Keratinocyte (primary cell): ENCODE measurements at regions not wholly inside any gene's neighbourhood (a gene's known extent, or its start where the extent isn't known, plus 50 kb on each side); places are given as distances from the start of the nearest gene placed in this dataset.

Source experiments
- DNase-seq: peaks from one replicate; pipeline ENCODE4 v3.0.0-alpha.2; 2011; ENCODE audit warnings: low read depth, missing footprints, low spot score
- FAIRE-seq: peaks from 2 replicates; lab custom pipeline; 2011; peaks lifted over from hg19 to GRCh38; lab: Jason Lieb, UNC
- H2AFZ ChIP-seq: 2 replicates; pipeline ENCODE4 v1.6.0; 2012; ENCODE audit warnings: low read length, control low read depth, inconsistent platforms; ENCODE audit not compliant: control insufficient read depth
- H3K27ac ChIP-seq: 2 replicates; pipeline ENCODE4 v1.5.1; 2011; ENCODE audit warnings: low read length; ENCODE audit not compliant: control insufficient read depth, insufficient read depth
- H3K27me3 ChIP-seq: 3 replicates; pipeline ENCODE4 v1.6.0; 2011; ENCODE audit warnings: low read length; ENCODE audit not compliant: control insufficient read depth, insufficient read depth; ENCODE audit errors: extremely low read depth
- H3K36me3 ChIP-seq, 2 experiments: 2 replicates in 1 of 2; 3 replicates in 1 of 2; pipeline ENCODE4 v1.5.1; 2011; ENCODE audit warnings: low read length in 2 of 2, mild to moderate bottlenecking in 1 of 2; ENCODE audit not compliant: control insufficient read depth in 2 of 2, insufficient read depth in 2 of 2; ENCODE audit errors: extremely low read depth in 1 of 2
- H3K4me1 ChIP-seq: 3 replicates; pipeline ENCODE4 v1.5.1; 2011; ENCODE audit warnings: low read length; ENCODE audit not compliant: control insufficient read depth, insufficient read depth; ENCODE audit errors: extremely low read depth
- H3K4me2 ChIP-seq: 3 replicates; pipeline ENCODE4 v1.6.0; 2011; ENCODE audit warnings: low read depth, low read length; ENCODE audit not compliant: control insufficient read depth, insufficient read depth; ENCODE audit errors: extremely low read depth
- H3K4me3 ChIP-seq, 3 experiments: fragments of 200-600 bp in 1 of 3; sonication (generic) in 1 of 3; 2 replicates in 2 of 3; 3 replicates in 1 of 3; pipeline ENCODE4 v1.5.1; 2011 to 2016; ENCODE audit warnings: low read length in 3 of 3, mild to moderate bottlenecking in 3 of 3, control low read depth in 2 of 3, inconsistent platforms in 1 of 3, low read depth in 1 of 3, mixed read lengths in 1 of 3, mixed run types in 1 of 3, moderate library complexity in 1 of 3; ENCODE audit not compliant: control insufficient read depth in 2 of 3, insufficient read depth in 2 of 3; ENCODE audit errors: extremely low read depth in 1 of 3
- H3K79me2 ChIP-seq: 2 replicates; pipeline ENCODE4 v1.6.0; 2012; ENCODE audit warnings: low read length; ENCODE audit not compliant: control insufficient read depth, insufficient read depth
- H3K9ac ChIP-seq: 3 replicates; pipeline ENCODE4 v1.6.0; 2011; ENCODE audit warnings: low read length; ENCODE audit not compliant: control insufficient read depth, insufficient read depth; ENCODE audit errors: extremely low read depth
- H3K9me1 ChIP-seq: 3 replicates; pipeline ENCODE4 v1.6.0; 2011; ENCODE audit warnings: low read length; ENCODE audit not compliant: control insufficient read depth, insufficient read depth; ENCODE audit errors: extremely low read depth
- H3K9me3 ChIP-seq: 2 replicates; pipeline ENCODE4 v1.5.1; 2012; ENCODE audit warnings: low read depth, low read length; ENCODE audit not compliant: control insufficient read depth
- H4K20me1 ChIP-seq: 3 replicates; pipeline ENCODE4 v1.6.0; 2011; ENCODE audit warnings: low read length; ENCODE audit not compliant: control insufficient read depth, insufficient read depth; ENCODE audit errors: extremely low read depth
- EZH2 ChIP-seq: IDR thresholded peaks from one replicate; pipeline ENCODE4 v1.6.1; 2012; ENCODE audit warnings: inconsistent platforms, mild to moderate bottlenecking, low read length, moderate library complexity
- dilution Hi-C: fragments of 300-500 bp; cut with MboI; formaldehyde crosslinking; loops from one replicate; pipeline ENCODE4 v1.7.0; 2020; ENCODE audit warnings: low sequenced_read_pairs; ENCODE audit not compliant: extremely low pct_ligation_motif_present
- TF ChIP-seq, protein P1 (sequence below), 3 experiments: IDR thresholded peaks in 1 of 3; conservative IDR thresholded peaks in 1 of 3; optimal IDR thresholded peaks in 1 of 3; 2 replicates in 2 of 3; 3 replicates in 1 of 3; pipeline versions ENCODE3 to v1.5.1; 2011; ENCODE audit warnings: low read length in 3 of 3, mild to moderate bottlenecking in 3 of 3, moderate library complexity in 2 of 3, control low read depth in 1 of 3, inconsistent platforms in 1 of 3; ENCODE audit not compliant: insufficient read depth in 2 of 3; ENCODE audit errors: extremely low read depth in 1 of 3

DNA sequence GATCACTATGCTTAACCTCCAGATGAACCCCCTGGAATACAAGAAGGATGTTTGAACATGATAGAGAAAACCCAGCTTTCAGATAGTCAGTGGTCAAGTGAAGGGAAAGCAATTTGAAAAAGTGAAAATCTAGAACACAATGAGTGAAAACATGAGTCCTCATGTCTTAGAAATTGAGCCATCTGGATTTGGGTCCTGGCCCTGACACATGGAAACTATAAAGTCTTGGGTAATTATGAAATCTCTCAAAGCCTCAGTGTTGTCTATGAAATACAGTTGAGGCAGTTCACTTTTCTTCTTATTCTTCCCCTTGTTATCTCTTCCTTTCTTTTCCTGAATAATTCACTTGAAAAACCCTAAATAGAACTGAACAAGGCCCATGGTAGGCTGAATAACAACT is 120.6 kb downstream of the EN1 start:
- dilution Hi-C loops, result no loop called here
- Histone ChIP-seq H3K9ac (no peak overlapping the region), H3K4me3 (no peak overlapping the region)

DNA sequence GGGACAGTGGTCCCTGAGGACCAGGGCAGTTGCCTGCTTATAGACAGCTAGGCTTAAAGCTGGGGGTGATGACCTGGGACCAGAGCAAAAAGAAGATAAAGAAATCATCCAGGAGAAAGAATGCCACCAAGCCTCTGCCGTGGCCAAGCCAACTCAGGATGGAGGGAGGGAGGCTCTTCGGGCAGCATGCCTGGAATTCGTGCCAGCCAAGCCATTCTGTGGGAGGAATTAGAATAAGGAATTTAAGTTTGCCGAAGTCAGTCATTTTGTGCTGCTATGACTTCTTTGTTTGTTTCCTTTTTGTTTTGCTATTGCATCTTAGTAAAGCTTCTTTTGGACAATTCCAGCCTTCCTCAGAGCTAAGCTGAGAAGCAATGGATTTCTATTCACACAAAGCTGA is 124.1 kb downstream of the EN1 start:
- H3K9me3 ChIP-seq, result peaks cover 2% of the 10 kb centered on the region
- FAIRE-seq (no peak), DNase-seq (no peak)
- no peak overlapping the region for H3K9ac ChIP-seq
- no peaks in the 10 kb centered on the region for H3K79me2 ChIP-seq
- TF ChIP-seq, protein P1, sequence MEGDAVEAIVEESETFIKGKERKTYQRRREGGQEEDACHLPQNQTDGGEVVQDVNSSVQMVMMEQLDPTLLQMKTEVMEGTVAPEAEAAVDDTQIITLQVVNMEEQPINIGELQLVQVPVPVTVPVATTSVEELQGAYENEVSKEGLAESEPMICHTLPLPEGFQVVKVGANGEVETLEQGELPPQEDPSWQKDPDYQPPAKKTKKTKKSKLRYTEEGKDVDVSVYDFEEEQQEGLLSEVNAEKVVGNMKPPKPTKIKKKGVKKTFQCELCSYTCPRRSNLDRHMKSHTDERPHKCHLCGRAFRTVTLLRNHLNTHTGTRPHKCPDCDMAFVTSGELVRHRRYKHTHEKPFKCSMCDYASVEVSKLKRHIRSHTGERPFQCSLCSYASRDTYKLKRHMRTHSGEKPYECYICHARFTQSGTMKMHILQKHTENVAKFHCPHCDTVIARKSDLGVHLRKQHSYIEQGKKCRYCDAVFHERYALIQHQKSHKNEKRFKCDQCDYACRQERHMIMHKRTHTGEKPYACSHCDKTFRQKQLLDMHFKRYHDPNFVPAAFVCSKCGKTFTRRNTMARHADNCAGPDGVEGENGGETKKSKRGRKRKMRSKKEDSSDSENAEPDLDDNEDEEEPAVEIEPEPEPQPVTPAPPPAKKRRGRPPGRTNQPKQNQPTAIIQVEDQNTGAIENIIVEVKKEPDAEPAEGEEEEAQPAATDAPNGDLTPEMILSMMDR (optimal IDR thresholded peaks at IDR 0.05 in 1 of 3, IDR thresholded peaks at IDR 0.05 in 1 of 3, conservative IDR thresholded peaks at IDR 0.05 in 1 of 3; ENCODE audit: extremely low read depth in 1 of 3, insufficient read depth in 2 of 3, low read length in 3 of 3), result no peak
- no peak for TF ChIP-seq EZH2
- no peaks in the 10 kb centered on the region for H4K20me1 ChIP-seq
- H3K4me2 ChIP-seq, result peak overlapping the region; percentile 38
- H3K27me3 ChIP-seq, result no peaks in the 10 kb centered on the region
- no peaks in the 10 kb centered on the region for H3K36me3 ChIP-seq
- no peak overlapping the region for H2AFZ ChIP-seq
- no peak overlapping the region for H3K27ac ChIP-seq
- H3K9me1 ChIP-seq, result no peaks in the 10 kb centered on the region
- H3K4me3 ChIP-seq, result no peak overlapping the region
- peaks cover 40% of the 10 kb centered on the region for H3K4me1 ChIP-seq
- dilution Hi-C loops, result no loop called here

More for the DNA sequence above, 120.6 kb downstream of the EN1 start:
- TF ChIP-seq, protein P1 (optimal IDR thresholded peaks at IDR 0.05 in 1 of 3, IDR thresholded peaks at IDR 0.05 in 1 of 3, conservative IDR thresholded peaks at IDR 0.05 in 1 of 3; ENCODE audit: extremely low read depth in 1 of 3, insufficient read depth in 2 of 3, low read length in 3 of 3), result no peak
- TF ChIP-seq EZH2, result no peak
- Histone ChIP-seq H3K4me1 (peaks cover 32% of the 10 kb centered on the region), H3K4me2 (no peak overlapping the region), H3K36me3 (no peaks in the 10 kb centered on the region), H3K9me1 (no peaks in the 10 kb centered on the region), H3K27me3 (no peaks in the 10 kb centered on the region), H3K9me3 (peaks cover 2% of the 10 kb centered on the region), H3K79me2 (no peaks in the 10 kb centered on the region), H4K20me1 (no peaks in the 10 kb centered on the region), H3K27ac (no peak overlapping the region), H2AFZ (no peak overlapping the region)
- DNase-seq (no peak), FAIRE-seq (no peak)
